Neural cell (in vitro differentiated cells): ENCODE measurements at regions not wholly inside any gene's neighbourhood (a gene's known extent, or its start where the extent isn't known, plus 50 kb on each side); places are given as distances from the start of the nearest gene placed in this dataset.

ENCODE experiments used
- H2AFZ ChIP-seq: fragments of 200-600, 300-800 bp; sonication (generic), shearing (Covaris generic); 2 replicates; pipeline ENCODE4 v1.6.0; 2014; ENCODE audit warnings: low read depth, mild to moderate bottlenecking, antibody characterized with exemption, low read length, moderate library complexity
- H3F3A ChIP-seq: fragments of 200-600 bp; shearing (Covaris generic); 2 replicates; pipeline ENCODE4 v1.6.1; 2016; ENCODE audit warnings: mild to moderate bottlenecking, moderate library complexity, mixed read lengths, antibody characterized with exemption, low read length; ENCODE audit not compliant: insufficient read depth, poor library complexity, severe bottlenecking
- H3K27ac ChIP-seq: fragments of 200-600, 300-800 bp; sonication (generic), shearing (Covaris generic); 2 replicates; pipeline ENCODE4 v1.5.1; 2014; ENCODE audit warnings: mild to moderate bottlenecking, low read length, moderate library complexity
- H3K27me3 ChIP-seq: fragments of 300-800, 200-600 bp; sonication (generic), shearing (Covaris generic); 2 replicates; pipeline ENCODE4 v1.6.0; 2014; ENCODE audit warnings: mild to moderate bottlenecking, low read depth, low read length, moderate library complexity; ENCODE audit not compliant: insufficient read depth
- H3K36me3 ChIP-seq: fragments of 300-800, 200-600 bp; sonication (generic), shearing (Covaris generic); 2 replicates; pipeline ENCODE4 v1.5.1; 2014; ENCODE audit warnings: mild to moderate bottlenecking, antibody characterized with exemption, low read length, moderate library complexity; ENCODE audit not compliant: insufficient read depth
- H3K4me2 ChIP-seq: fragments of 300-800, 200-600 bp; sonication (generic), shearing (Covaris generic); 2 replicates; pipeline ENCODE4 v1.6.0; 2014; ENCODE audit warnings: mild to moderate bottlenecking, low read length
- H3K4me3 ChIP-seq: fragments of 300-800, 200-600 bp; sonication (generic), shearing (Covaris generic); 2 replicates; pipeline ENCODE4 v1.5.1; 2014; ENCODE audit warnings: mild to moderate bottlenecking, low read length, moderate library complexity
- H3K79me2 ChIP-seq: fragments of 200-600 bp; shearing (Covaris generic); replicated peaks from 2 replicates; pipeline ENCODE4 v1.6.0; 2014; ENCODE audit warnings: mild to moderate bottlenecking, low read length, moderate library complexity; ENCODE audit not compliant: insufficient read depth
- H3K9ac ChIP-seq: fragments of 300-800, 200-600 bp; sonication (generic), shearing (Covaris generic); 2 replicates; pipeline ENCODE4 v1.6.1; 2016; ENCODE audit warnings: mild to moderate bottlenecking, low read length, mixed read lengths
- H3K9me2 ChIP-seq: fragments of 200-600 bp; shearing (Covaris generic); 2 replicates; pipeline ENCODE4 v1.6.1; 2016; ENCODE audit warnings: mild to moderate bottlenecking, low read length, mixed read lengths; ENCODE audit not compliant: insufficient read depth
- H3K9me3 ChIP-seq: fragments of 200-600, 300-800 bp; sonication (generic), shearing (Covaris generic); 2 replicates; pipeline ENCODE4 v1.6.1; 2016; ENCODE audit warnings: mild to moderate bottlenecking, mixed run types, low read length, moderate library complexity, mixed read lengths
- H4K20me1 ChIP-seq: fragments of 200-600 bp; shearing (Covaris generic); 2 replicates; pipeline ENCODE4 v1.6.1; 2016; ENCODE audit warnings: mild to moderate bottlenecking, mixed run types; ENCODE audit not compliant: insufficient read depth
- EP300 ChIP-seq: fragments of 450-650 bp; conservative IDR thresholded peaks from 2 replicates; pipeline ENCODE4 v1.6.1; 2014; ENCODE audit warnings: antibody characterized with exemption, mild to moderate bottlenecking, moderate library complexity; ENCODE audit not compliant: poor library complexity, severe bottlenecking
- EZH2 ChIP-seq: fragments of 200-600, 300-800 bp; shearing (Covaris generic), sonication (generic); IDR thresholded peaks from 2 replicates; pipeline ENCODE4 v1.6.1; 2014; ENCODE audit warnings: antibody characterized with exemption, low read length, borderline replicate concordance, mild to moderate bottlenecking; ENCODE audit not compliant: insufficient read depth, poor library complexity, severe bottlenecking
- MXI1 ChIP-seq: fragments of 450-650 bp; conservative IDR thresholded peaks from 2 replicates; pipeline ENCODE4 v1.6.1; 2014; ENCODE audit warnings: antibody characterized with exemption, mild to moderate bottlenecking; ENCODE audit not compliant: poor library complexity, severe bottlenecking
- POLR2AphosphoS5 ChIP-seq: IDR thresholded peaks from 2 replicates; pipeline ENCODE4 v1.6.1; 2012
- RAD21 ChIP-seq: fragments of 450-650 bp; conservative IDR thresholded peaks from 2 replicates; pipeline ENCODE4 v1.6.1; 2014; ENCODE audit warnings: antibody characterized with exemption, mild to moderate bottlenecking, moderate library complexity
- SMC3 ChIP-seq: fragments of 450-650 bp; conservative IDR thresholded peaks from 2 replicates; pipeline ENCODE4 v1.6.1; 2014; ENCODE audit warnings: antibody characterized with exemption, mild to moderate bottlenecking, moderate library complexity; ENCODE audit not compliant: poor library complexity
- TAF1 ChIP-seq: IDR thresholded peaks from 2 replicates; pipeline ENCODE4 v1.6.1; 2012; ENCODE audit warnings: low read depth
- TF ChIP-seq, protein P1 (sequence below): IDR thresholded peaks from 2 replicates; pipeline ENCODE4 v1.6.1; 2012; ENCODE audit warnings: borderline replicate concordance
- TF ChIP-seq, protein P2 (sequence below): fragments of 450-650 bp; IDR thresholded peaks from 2 replicates; pipeline ENCODE4 v1.5.1; 2014; ENCODE audit warnings: antibody characterized with exemption, mild to moderate bottlenecking, moderate library complexity; ENCODE audit not compliant: poor library complexity, severe bottlenecking

DNA sequence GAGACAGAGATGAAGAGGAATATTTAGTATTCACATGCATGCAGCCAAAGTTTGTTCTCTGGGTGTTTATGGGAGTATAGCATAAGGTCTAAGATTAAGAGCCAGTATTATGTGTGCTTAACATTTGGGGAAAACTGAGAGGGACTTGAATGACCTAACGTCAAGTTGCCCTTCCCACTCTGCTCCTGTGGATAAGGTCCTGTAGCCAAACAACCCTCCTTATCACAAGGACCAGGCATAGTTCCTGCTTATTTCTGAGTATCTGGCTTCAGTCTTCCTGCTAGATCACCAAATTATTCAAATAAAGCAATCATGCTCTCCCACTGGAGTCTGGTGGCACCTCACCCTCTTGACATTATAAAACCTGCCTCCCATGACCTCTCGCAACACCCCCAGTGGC is 137.9 kb upstream of the SEMA3E start:
- H2AFZ ChIP-seq, result no peak overlapping the region
- no peaks in the 10 kb centered on the region for H3K9me2 ChIP-seq
- no peaks in the 10 kb centered on the region for H3K36me3 ChIP-seq
- no peaks in the 10 kb centered on the region for H4K20me1 ChIP-seq
- H3K4me2 ChIP-seq, result no peak overlapping the region
- H3K4me3 ChIP-seq, result no peak overlapping the region
- TF ChIP-seq MXI1 (no peak), POLR2AphosphoS5 (no peak), EZH2 (no peak), TAF1 (no peak), EP300 (no peak)
- TF ChIP-seq, protein P1, sequence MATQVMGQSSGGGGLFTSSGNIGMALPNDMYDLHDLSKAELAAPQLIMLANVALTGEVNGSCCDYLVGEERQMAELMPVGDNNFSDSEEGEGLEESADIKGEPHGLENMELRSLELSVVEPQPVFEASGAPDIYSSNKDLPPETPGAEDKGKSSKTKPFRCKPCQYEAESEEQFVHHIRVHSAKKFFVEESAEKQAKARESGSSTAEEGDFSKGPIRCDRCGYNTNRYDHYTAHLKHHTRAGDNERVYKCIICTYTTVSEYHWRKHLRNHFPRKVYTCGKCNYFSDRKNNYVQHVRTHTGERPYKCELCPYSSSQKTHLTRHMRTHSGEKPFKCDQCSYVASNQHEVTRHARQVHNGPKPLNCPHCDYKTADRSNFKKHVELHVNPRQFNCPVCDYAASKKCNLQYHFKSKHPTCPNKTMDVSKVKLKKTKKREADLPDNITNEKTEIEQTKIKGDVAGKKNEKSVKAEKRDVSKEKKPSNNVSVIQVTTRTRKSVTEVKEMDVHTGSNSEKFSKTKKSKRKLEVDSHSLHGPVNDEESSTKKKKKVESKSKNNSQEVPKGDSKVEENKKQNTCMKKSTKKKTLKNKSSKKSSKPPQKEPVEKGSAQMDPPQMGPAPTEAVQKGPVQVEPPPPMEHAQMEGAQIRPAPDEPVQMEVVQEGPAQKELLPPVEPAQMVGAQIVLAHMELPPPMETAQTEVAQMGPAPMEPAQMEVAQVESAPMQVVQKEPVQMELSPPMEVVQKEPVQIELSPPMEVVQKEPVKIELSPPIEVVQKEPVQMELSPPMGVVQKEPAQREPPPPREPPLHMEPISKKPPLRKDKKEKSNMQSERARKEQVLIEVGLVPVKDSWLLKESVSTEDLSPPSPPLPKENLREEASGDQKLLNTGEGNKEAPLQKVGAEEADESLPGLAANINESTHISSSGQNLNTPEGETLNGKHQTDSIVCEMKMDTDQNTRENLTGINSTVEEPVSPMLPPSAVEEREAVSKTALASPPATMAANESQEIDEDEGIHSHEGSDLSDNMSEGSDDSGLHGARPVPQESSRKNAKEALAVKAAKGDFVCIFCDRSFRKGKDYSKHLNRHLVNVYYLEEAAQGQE, result no peak
- no peaks in the 10 kb centered on the region for H3F3A ChIP-seq
- H3K27ac ChIP-seq, result no peak overlapping the region
- no peaks in the 10 kb centered on the region for H3K9me3 ChIP-seq
- no peak overlapping the region for H3K9ac ChIP-seq
- no peaks in the 10 kb centered on the region for H3K27me3 ChIP-seq
- H3K79me2 ChIP-seq, result no peaks in the 10 kb centered on the region

DNA sequence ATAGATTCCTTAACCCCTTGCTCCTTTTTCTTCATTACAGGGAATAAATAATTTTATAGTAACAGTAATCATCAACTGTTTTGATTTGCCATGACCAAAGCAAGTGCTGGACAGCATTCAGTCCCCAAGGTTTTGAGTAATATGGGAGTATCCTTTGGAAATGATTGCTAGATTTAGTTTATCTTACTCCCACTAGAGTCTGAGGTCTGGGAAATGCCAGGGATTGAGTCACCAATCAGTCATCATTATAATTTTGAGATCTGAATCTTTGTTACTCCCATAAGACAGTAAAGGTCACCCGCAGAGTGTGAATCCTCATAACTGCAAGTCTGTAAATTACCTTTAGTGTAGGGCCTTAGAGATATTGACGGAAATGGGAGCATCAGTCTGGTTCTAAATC is 133.7 kb upstream of the SEMA3E start:
- Histone ChIP-seq H3K9me3 (no peaks in the 10 kb centered on the region), H3K4me2 (no peak overlapping the region), H2AFZ (no peak overlapping the region), H3K79me2 (no peaks in the 10 kb centered on the region), H4K20me1 (no peaks in the 10 kb centered on the region), H3K9me2 (no peaks in the 10 kb centered on the region), H3K4me3 (no peak overlapping the region), H3K9ac (no peak overlapping the region), H3F3A (no peaks in the 10 kb centered on the region), H3K36me3 (no peaks in the 10 kb centered on the region), H3K27me3 (no peaks in the 10 kb centered on the region), H3K27ac (no peak overlapping the region)
- TF ChIP-seq, protein P1, result no peak
- no peak for TF ChIP-seq SMC3
- no peak for TF ChIP-seq POLR2AphosphoS5
- TF ChIP-seq MXI1, result no peak
- TF ChIP-seq RAD21, result no peak
- no peak for TF ChIP-seq EZH2
- no peak for TF ChIP-seq EP300
- TF ChIP-seq, protein P2, sequence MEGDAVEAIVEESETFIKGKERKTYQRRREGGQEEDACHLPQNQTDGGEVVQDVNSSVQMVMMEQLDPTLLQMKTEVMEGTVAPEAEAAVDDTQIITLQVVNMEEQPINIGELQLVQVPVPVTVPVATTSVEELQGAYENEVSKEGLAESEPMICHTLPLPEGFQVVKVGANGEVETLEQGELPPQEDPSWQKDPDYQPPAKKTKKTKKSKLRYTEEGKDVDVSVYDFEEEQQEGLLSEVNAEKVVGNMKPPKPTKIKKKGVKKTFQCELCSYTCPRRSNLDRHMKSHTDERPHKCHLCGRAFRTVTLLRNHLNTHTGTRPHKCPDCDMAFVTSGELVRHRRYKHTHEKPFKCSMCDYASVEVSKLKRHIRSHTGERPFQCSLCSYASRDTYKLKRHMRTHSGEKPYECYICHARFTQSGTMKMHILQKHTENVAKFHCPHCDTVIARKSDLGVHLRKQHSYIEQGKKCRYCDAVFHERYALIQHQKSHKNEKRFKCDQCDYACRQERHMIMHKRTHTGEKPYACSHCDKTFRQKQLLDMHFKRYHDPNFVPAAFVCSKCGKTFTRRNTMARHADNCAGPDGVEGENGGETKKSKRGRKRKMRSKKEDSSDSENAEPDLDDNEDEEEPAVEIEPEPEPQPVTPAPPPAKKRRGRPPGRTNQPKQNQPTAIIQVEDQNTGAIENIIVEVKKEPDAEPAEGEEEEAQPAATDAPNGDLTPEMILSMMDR, result no peak
- no peak for TF ChIP-seq TAF1
